Activated T-helper 1 cell treated with anti-CD3 and anti-CD28 coated beads, Interleukin-2, amount 50 U/mL, for 16 hours (primary cell): ENCODE measurements at regions not wholly inside any gene's neighbourhood (a gene's known extent, or its start where the extent isn't known, plus 50 kb on each side); places are given as distances from the start of the nearest gene placed in this dataset.

Experiments used
- DNase-seq, 2 donors: peaks; one replicate each; pipeline ENCODE4 v3.0.0-alpha.2; 2020; ENCODE audit warnings: low read depth in 1 of 2, low spot score in 1 of 2

- DNase-seq, result no peak
Measured at GRCh38 chr18:40415176-40415791, 1539.8 kb upstream of the PIK3C3 start.

- no peak for DNase-seq
Measured at GRCh38 chr18:40414155-40414754, 1540.8 kb upstream of the PIK3C3 start.

- no peak for DNase-seq
Measured at GRCh38 chr18:40413160-40413559, 1541.9 kb upstream of the PIK3C3 start.

GRCh38 chr18:40412410-40412809, 1542.6 kb upstream of the PIK3C3 start:
- DNase-seq, result no peak

- DNase-seq, result no peak
Measured at GRCh38 chr18:40407909-40408308, 1547.1 kb upstream of the PIK3C3 start.

- no peak for DNase-seq
Measured at GRCh38 chr18:40404284-40404683, 1550.8 kb upstream of the PIK3C3 start.

- DNase-seq, result no peak
Measured at GRCh38 chr18:40402052-40402451, 1553.0 kb upstream of the PIK3C3 start.

- DNase-seq, result no peak
Measured at GRCh38 chr18:40388121-40388520, 1566.9 kb upstream of the PIK3C3 start.

- no peak for DNase-seq
Measured at GRCh38 chr18:40387130-40387787, 1567.8 kb upstream of the PIK3C3 start.

GRCh38 chr18:40382197-40382596, 1572.8 kb upstream of the PIK3C3 start:
- DNase-seq, result no peak

- DNase-seq, result no peak
Measured at GRCh38 chr18:40380686-40381439, 1574.2 kb upstream of the PIK3C3 start.

GRCh38 chr18:40375837-40376236, 1579.2 kb upstream of the PIK3C3 start:
- no peak for DNase-seq

GRCh38 chr18:40371673-40372072, 1583.4 kb upstream of the PIK3C3 start:
- no peak for DNase-seq

GRCh38 chr18:40367576-40367975, 1587.5 kb upstream of the PIK3C3 start:
- no peak for DNase-seq

GRCh38 chr18:40366521-40366920, 1588.5 kb upstream of the PIK3C3 start:
- no peak for DNase-seq

GRCh38 chr18:40365526-40365925, 1589.5 kb upstream of the PIK3C3 start:
- no peak for DNase-seq

GRCh38 chr18:40360558-40360957, 1594.5 kb upstream of the PIK3C3 start:
- DNase-seq, result no peak

GRCh38 chr18:40357536-40357935, 1597.5 kb upstream of the PIK3C3 start:
- no peak for DNase-seq

- no peak for DNase-seq
Measured at GRCh38 chr18:40356168-40356567, 1598.9 kb upstream of the PIK3C3 start.

GRCh38 chr18:40355726-40356125, 1599.3 kb upstream of the PIK3C3 start:
- no peak for DNase-seq

- DNase-seq, result no peak
Measured at GRCh38 chr18:40348196-40348595, 1606.8 kb upstream of the PIK3C3 start.

GRCh38 chr18:40347261-40347660, 1607.8 kb upstream of the PIK3C3 start:
- DNase-seq, result no peak
